ENCODE measurements at regions not wholly inside any gene's neighbourhood (a gene's known extent, or its start where the extent isn't known, plus 50 kb on each side); places are given as distances from the start of the nearest gene placed in this dataset.
A peak's percentile ranks its signal among the peaks of the same experiment; 100 is the strongest.

GRCh38 chr13:40309881-40310280, 356.6 kb downstream of the FOXO1 start:
- Mint-ChIP-seq H3K27ac (no peak overlapping the region), H3K9me3 (peaks cover 14% of the 10 kb centered on the region), H3K4me3 (no peak overlapping the region), H3K4me1 (peaks cover 5% of the 10 kb centered on the region), H3K27me3 (no peaks in the 10 kb centered on the region), H3K36me3 (ENCODE audit: low read depth) (no peaks in the 10 kb centered on the region)
- no peak for TF ChIP-seq CTCF (IDR thresholded peaks at IDR 0.05)
- ChIA-PET CTCF (no interaction called here), POLR2A (no interaction called here)
- intact Hi-C loops (cut with micrococcal nuclease): no loop called here
- ATAC-seq (ENCODE audit: low read depth) (no peak), DNase-seq (no peak)

GRCh38 chr13:40311356-40312101, 354.9 kb downstream of the FOXO1 start:
- peaks cover 6% of the 10 kb centered on the region for H3K9me3 Mint-ChIP-seq
- ChIA-PET POLR2A (no interaction called here), CTCF (no interaction called here)
- no peak overlapping the region for H3K27ac Mint-ChIP-seq
- H3K27me3 Mint-ChIP-seq: no peaks in the 10 kb centered on the region
- H3K36me3 Mint-ChIP-seq (ENCODE audit: low read depth): no peaks in the 10 kb centered on the region
- no peak overlapping the region for H3K4me3 Mint-ChIP-seq
- ATAC-seq (ENCODE audit: low read depth): no peak
- no peak for DNase-seq
- intact Hi-C loops (cut with micrococcal nuclease): no loop called here
- H3K4me1 Mint-ChIP-seq: peaks cover 14% of the 10 kb centered on the region
- no peak for TF ChIP-seq CTCF (IDR thresholded peaks at IDR 0.05)

GRCh38 chr13:40313269-40314200, 352.9 kb downstream of the FOXO1 start:
- POLR2A ChIA-PET: no interaction called here
- CTCF ChIA-PET: no interaction called here
- Mint-ChIP-seq H3K4me3 (no peak overlapping the region), H3K27ac (no peak overlapping the region), H3K27me3 (no peaks in the 10 kb centered on the region), H3K9me3 (no peaks in the 10 kb centered on the region), H3K4me1 (peaks cover 27% of the 10 kb centered on the region), H3K36me3 (ENCODE audit: low read depth) (no peaks in the 10 kb centered on the region)
- no peak for DNase-seq
- intact Hi-C loops (cut with micrococcal nuclease): no loop called here
- no peak for TF ChIP-seq CTCF (IDR thresholded peaks at IDR 0.05)
- no peak for ATAC-seq (ENCODE audit: low read depth)

- no peak for ATAC-seq (ENCODE audit: low read depth)
- Mint-ChIP-seq H3K4me3 (peak overlapping the region; percentile 49), H3K27me3 (no peaks in the 10 kb centered on the region), H3K4me1 (peaks cover 36% of the 10 kb centered on the region), H3K36me3 (ENCODE audit: low read depth) (no peaks in the 10 kb centered on the region), H3K9me3 (no peaks in the 10 kb centered on the region), H3K27ac (no peak overlapping the region)
- ChIA-PET POLR2A (interaction anchor here (0.6 to 1.1 kb wide), 2 partner anchors 11 to 117 kb away, joined by 3 read pairs; no protein-coding TSS in a partner anchor), CTCF (no interaction called here)
- no peak for TF ChIP-seq CTCF (IDR thresholded peaks at IDR 0.05)
- intact Hi-C loops (cut with micrococcal nuclease): loop anchor here (5.0 kb wide), 1 partner anchor 352 kb away; the partner anchor contains the start of gene FOXO1
- DNase-seq: no peak
Measured at GRCh38 chr13:40315416-40316064, 350.9 kb downstream of the FOXO1 start.

GRCh38 chr13:40316301-40316700, 350.1 kb downstream of the FOXO1 start:
- TF ChIP-seq CTCF (IDR thresholded peaks at IDR 0.05): no peak
- ChIA-PET CTCF (no interaction called here), POLR2A (no interaction called here)
- no peak overlapping the region for H3K27ac Mint-ChIP-seq
- intact Hi-C loops (cut with micrococcal nuclease): loop anchor here (5.0 kb wide), 1 partner anchor 351 kb away; the partner anchor contains the start of gene FOXO1
- H3K36me3 Mint-ChIP-seq (ENCODE audit: low read depth): no peaks in the 10 kb centered on the region
- peaks cover 36% of the 10 kb centered on the region for H3K4me1 Mint-ChIP-seq
- ATAC-seq (ENCODE audit: low read depth) (no peak), DNase-seq (no peak)
- H3K9me3 Mint-ChIP-seq: no peaks in the 10 kb centered on the region
- H3K27me3 Mint-ChIP-seq: no peaks in the 10 kb centered on the region
- H3K4me3 Mint-ChIP-seq: no peak overlapping the region
